CD4-positive, alpha-beta memory T cell (primary cell): ENCODE measurements at regions not wholly inside any gene's neighbourhood (a gene's known extent, or its start where the extent isn't known, plus 50 kb on each side); places are given as distances from the start of the nearest gene placed in this dataset.
"Not testable (repeated sequence)": the region's sequence is repeated elsewhere in the genome, so short reads cannot be mapped to it uniquely, and the experiment has no call there.

Source experiments
- CTCF ChIA-PET: fragments of 350-600 bp; sonication (Branson Sonifier 250); formaldehyde crosslinking; loops from one replicate; lab custom pipeline; 2021; ENCODE audit warnings: inconsistent platforms; ENCODE audit not compliant: partially characterized antibody; lab: Charles Lee
- POLR2A ChIA-PET: fragments of 350-600 bp; sonication (Branson Sonifier 250); formaldehyde crosslinking; loops from one replicate; lab custom pipeline; 2021; ENCODE audit not compliant: partially characterized antibody; lab: Charles Lee
- DNase-seq, 5 donors: peaks; one replicate each; pipeline versions ENCODE4 v3.0.0 to v3.0.0-alpha.2; 2020 to 2022; ENCODE audit warnings: mixed read lengths in 1 of 5
- H3K27ac ChIP-seq: one replicate; pipeline ENCODE4 v1.7.0; 2013; ENCODE audit warnings: low read depth, low read length
- H3K27me3 ChIP-seq: 2 replicates; pipeline ENCODE4 v1.7.0; 2013; ENCODE audit warnings: mild to moderate bottlenecking, low read length, moderate library complexity; ENCODE audit not compliant: insufficient read depth
- H3K36me3 ChIP-seq: 2 replicates; pipeline ENCODE4 v1.7.0; 2013; ENCODE audit warnings: mild to moderate bottlenecking, low read length, moderate library complexity; ENCODE audit not compliant: insufficient read depth
- H3K4me1 ChIP-seq: 2 replicates; pipeline ENCODE4 v1.7.0; 2013; ENCODE audit warnings: mild to moderate bottlenecking, low read length, moderate library complexity; ENCODE audit not compliant: insufficient read depth
- H3K4me3 ChIP-seq, 2 donors: one replicate each; pipeline ENCODE4 v1.7.0; 2013; ENCODE audit warnings: low read length in 2 of 2, mild to moderate bottlenecking in 1 of 2
- H3K9me3 ChIP-seq, 2 donors: one replicate each; pipeline ENCODE4 v1.7.0; 2013; ENCODE audit warnings: low read length in 2 of 2, control low read depth in 1 of 2; ENCODE audit not compliant: control insufficient read depth in 1 of 2
- H3K27ac Mint-ChIP-seq, 7 donors: one replicate each; pipeline ENCODE4 v1.8.0; 2020 to 2021; ENCODE audit warnings: mixed read lengths in 7 of 7, mild to moderate bottlenecking in 6 of 7, inconsistent platforms in 3 of 7, moderate library complexity in 3 of 7
- H3K27me3 Mint-ChIP-seq, 2 donors: one replicate each; pipeline ENCODE4 v1.8.0; 2020 to 2021; ENCODE audit warnings: mixed read lengths in 2 of 2
- H3K36me3 Mint-ChIP-seq, 2 donors: one replicate each; pipeline ENCODE4 v1.8.0; 2020 to 2021; ENCODE audit warnings: mixed read lengths in 2 of 2, inconsistent platforms in 1 of 2, mild to moderate bottlenecking in 1 of 2
- H3K4me1 Mint-ChIP-seq, 4 donors: one replicate each; pipeline ENCODE4 v1.8.0; 2020 to 2021; ENCODE audit warnings: mixed read lengths in 4 of 4, mild to moderate bottlenecking in 1 of 4
- H3K4me3 Mint-ChIP-seq, 8 donors: one replicate each; pipeline ENCODE4 v1.8.0; 2020 to 2021; ENCODE audit warnings: mixed read lengths in 8 of 8, mild to moderate bottlenecking in 7 of 8, moderate library complexity in 6 of 8, inconsistent platforms in 3 of 8
- H3K9me3 Mint-ChIP-seq, 8 donors: one replicate each; pipeline ENCODE4 v1.8.0; 2020 to 2021; ENCODE audit warnings: mixed read lengths in 8 of 8, mild to moderate bottlenecking in 5 of 8, inconsistent platforms in 3 of 8, moderate library complexity in 1 of 8
- intact Hi-C: fragments of 100-400 bp; cut with micrococcal nuclease; formaldehyde crosslinking; loops from one replicate; pipeline ENCODE4 v1.15.1; 2023

DNA sequence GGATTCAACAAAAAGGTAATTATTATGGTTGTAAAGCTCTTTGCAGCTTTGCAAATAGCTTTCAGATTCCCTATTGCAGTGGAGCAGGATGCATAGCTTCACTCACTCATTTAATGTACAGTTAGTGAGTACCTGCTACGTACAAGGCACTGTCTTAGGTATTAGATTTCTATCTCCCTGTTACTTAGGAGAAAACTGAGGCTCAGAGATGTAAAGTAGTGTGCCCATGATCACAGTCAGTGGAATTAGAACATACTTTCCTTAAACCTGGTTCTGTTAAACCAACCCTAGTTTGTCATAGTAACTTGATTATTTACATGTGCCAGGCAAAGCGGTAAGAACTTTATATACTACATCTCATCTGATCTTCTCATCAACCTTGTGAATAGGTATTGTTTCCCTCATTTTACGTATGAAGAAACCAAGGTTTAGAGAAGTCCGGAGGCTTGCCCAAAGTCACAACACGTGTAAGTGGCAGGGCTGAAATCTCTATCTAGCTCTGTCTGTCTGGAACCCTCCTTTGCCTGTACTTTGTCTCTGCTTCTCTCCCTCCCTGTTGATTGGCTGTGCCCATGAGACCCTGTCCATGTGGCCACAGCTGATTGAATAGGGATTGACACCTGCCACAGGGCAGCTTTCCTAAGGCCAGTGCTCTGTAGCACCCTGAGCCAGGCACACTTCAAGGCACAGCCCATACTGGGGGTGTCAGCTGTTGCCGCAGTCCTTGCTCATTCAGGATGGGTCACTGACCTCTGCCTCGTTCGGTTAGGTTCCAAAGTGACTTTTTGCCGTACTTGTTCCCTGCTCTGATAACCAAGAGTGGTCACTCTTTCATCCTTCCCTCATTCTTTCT lies 63.8 kb upstream of the PRSS23 start:
- POLR2A ChIA-PET: no interaction called here
- CTCF ChIA-PET: interaction anchor here (1.1 kb wide), 1 partner anchor 134 kb away, joined by 3 read pairs; no protein-coding TSS in a partner anchor
- intact Hi-C loops: no loop called here
- no peaks in the 10 kb centered on the region for H3K4me1 Mint-ChIP-seq
- no peaks in the 10 kb centered on the region for H3K4me1 ChIP-seq
- H3K27ac Mint-ChIP-seq: no peak overlapping the region
- H3K9me3 ChIP-seq: no peaks in the 10 kb centered on the region
- H3K4me3 Mint-ChIP-seq: no peak overlapping the region
- H3K36me3 ChIP-seq: no peaks in the 10 kb centered on the region
- H3K27me3 Mint-ChIP-seq: peaks cover 0 to 2% of the 10 kb centered on the region in 2 donors
- H3K36me3 Mint-ChIP-seq: no peaks in the 10 kb centered on the region
- H3K27ac ChIP-seq: no peak overlapping the region
- no peaks in the 10 kb centered on the region for H3K27me3 ChIP-seq
- H3K4me3 ChIP-seq: no peak overlapping the region
- DNase-seq: no peak
- H3K9me3 Mint-ChIP-seq: peaks cover 0 to 2% (median 0%) of the 10 kb centered on the region in 8 donors

DNA sequence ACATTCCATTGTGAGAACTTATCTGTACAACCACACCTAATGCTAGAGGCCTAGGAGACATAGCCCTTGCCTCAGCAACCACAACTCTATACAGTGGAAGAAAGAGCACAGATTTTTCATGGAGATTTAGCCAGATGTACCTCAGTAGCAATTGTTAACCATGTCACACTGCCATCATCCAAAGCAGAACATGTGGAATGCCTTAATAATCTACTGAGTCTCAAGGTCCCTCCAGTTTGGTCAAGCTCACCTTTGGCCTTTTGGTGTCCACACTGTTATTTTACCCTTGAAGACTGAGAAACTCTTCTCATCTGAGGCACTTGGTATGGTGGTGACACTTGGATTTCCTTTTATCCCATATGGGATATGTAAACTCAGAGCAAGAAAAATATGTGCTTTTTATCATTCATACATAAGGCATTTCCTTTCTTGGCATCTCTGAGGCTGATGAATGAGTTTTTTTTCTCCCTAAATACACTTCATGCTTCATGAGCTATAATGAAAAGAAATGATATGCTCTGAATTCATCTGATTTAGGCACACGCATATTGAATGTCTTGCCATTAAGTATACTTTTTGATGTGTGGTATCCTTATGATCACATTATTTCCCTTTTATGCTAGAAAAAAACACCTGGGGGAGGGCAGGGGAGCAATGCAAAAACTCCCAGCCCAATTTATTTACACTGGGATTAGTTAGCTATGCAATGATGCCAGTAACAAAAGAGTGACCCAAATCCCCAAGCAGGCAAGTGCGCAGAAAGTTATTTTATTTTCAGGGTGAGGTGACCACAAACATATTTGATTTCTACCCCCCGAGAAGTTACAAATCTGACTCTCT lies 63.3 kb upstream of the ME3 start:
- Mint-ChIP-seq H3K4me3 (no peak overlapping the region), H3K36me3 (no peaks in the 10 kb centered on the region), H3K27ac (no peak overlapping the region), H3K9me3 (peaks cover 0 to 6% (median under 1%) of the 10 kb centered on the region in 8 donors), H3K27me3 (peaks cover 0 to 2% of the 10 kb centered on the region in 2 donors), H3K4me1 (no peaks in the 10 kb centered on the region)
- no peaks in the 10 kb centered on the region for H3K9me3 ChIP-seq
- CTCF ChIA-PET: interaction anchor here (1.1 kb wide), 1 partner anchor 135 kb away, joined by 3 read pairs; no protein-coding TSS in a partner anchor
- DNase-seq: no peak
- no peaks in the 10 kb centered on the region for H3K4me1 ChIP-seq
- POLR2A ChIA-PET: no interaction called here
- H3K4me3 ChIP-seq: no peak overlapping the region
- no peaks in the 10 kb centered on the region for H3K27me3 ChIP-seq
- intact Hi-C loops: no loop called here
- no peak overlapping the region for H3K27ac ChIP-seq
- H3K36me3 ChIP-seq: no peaks in the 10 kb centered on the region

DNA sequence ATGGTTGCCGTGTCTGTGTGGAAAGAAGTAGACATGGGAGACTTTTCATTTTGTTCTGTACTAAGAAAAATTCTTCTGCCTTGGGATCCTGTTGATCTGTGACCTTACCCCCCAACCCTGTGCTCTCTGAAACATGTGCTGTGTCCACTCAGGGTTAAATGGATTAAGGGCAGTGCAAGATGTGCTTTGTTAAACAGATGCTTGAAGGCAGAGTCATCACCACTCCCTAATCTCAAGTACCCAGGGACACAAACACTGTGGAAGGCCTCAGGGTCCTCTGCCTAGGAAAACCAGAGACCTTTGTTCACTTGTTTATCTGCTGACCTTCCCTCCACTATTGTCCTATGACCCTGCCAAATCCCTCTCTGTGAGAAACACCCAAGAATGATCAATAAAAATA lies 60.3 kb upstream of the ME3 start:
- H3K4me3 Mint-ChIP-seq, CTCF ChIA-PET: not testable (repeated sequence)

DNA sequence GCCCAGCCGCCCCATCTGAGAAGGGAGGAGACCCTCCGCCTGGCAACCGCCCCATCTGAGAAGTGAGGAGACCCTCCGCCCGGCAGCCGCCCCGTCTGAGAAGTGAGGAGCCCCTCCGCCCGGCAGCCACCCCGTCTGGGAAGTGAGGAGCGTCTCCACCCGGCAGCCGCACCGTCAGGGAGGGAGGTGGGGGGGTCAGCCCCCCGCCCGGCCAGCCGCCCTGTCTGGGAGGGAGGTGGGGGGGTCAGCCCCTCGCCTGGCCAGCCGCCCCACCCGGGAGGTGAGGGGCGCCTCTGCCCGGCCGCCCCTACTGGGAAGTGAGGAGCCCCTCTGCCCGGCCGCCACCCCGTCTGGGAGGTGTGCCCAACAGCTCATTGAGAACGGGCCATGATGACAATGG lies 59.9 kb upstream of the ME3 start:
- POLR2A ChIA-PET, H3K27me3 Mint-ChIP-seq, DNase-seq, H3K27ac Mint-ChIP-seq, intact Hi-C loops, H3K36me3 Mint-ChIP-seq, H3K4me3 Mint-ChIP-seq, H3K36me3 ChIP-seq, H3K27ac ChIP-seq, H3K27me3 ChIP-seq, CTCF ChIA-PET, H3K4me1 ChIP-seq, H3K4me3 ChIP-seq, H3K4me1 Mint-ChIP-seq, H3K9me3 ChIP-seq: not testable (repeated sequence)
- peaks cover 0 to 12% (median 5%) of the 10 kb centered on the region in 8 donors for H3K9me3 Mint-ChIP-seq

More for the DNA sequence above, 60.3 kb upstream of the ME3 start:
- H3K27ac Mint-ChIP-seq, H3K4me1 ChIP-seq, intact Hi-C loops, DNase-seq, H3K27me3 ChIP-seq, POLR2A ChIA-PET, H3K36me3 ChIP-seq, H3K4me1 Mint-ChIP-seq, H3K27ac ChIP-seq, H3K4me3 ChIP-seq, H3K36me3 Mint-ChIP-seq, H3K27me3 Mint-ChIP-seq, H3K9me3 ChIP-seq: not testable (repeated sequence)
- peaks cover 0 to 12% (median 5%) of the 10 kb centered on the region in 8 donors for H3K9me3 Mint-ChIP-seq

DNA sequence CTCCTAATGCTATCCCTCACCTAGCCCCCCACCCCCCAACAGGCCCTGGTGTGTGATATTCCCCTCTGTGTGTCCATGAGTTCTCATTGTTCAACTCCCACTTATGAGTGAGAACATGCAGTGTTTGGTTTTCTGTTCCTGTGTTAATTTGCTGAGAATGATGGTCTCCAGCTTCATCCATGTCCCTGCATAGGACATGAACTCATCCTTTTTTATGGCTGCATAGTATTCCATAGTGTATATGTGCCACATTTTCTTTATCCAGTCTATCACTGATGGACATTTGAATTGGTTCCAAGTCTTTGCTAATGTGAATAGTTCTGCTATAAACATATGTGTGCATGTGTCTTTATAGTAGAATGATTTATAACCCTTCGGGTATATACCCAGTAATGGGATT lies 57.2 kb upstream of the ME3 start:
- intact Hi-C loops, H3K4me3 Mint-ChIP-seq, H3K27ac ChIP-seq, H3K27me3 ChIP-seq, CTCF ChIA-PET, H3K9me3 ChIP-seq, H3K4me1 ChIP-seq, POLR2A ChIA-PET, H3K4me1 Mint-ChIP-seq, DNase-seq, H3K4me3 ChIP-seq, H3K27ac Mint-ChIP-seq, H3K36me3 ChIP-seq, H3K27me3 Mint-ChIP-seq, H3K36me3 Mint-ChIP-seq: not testable (repeated sequence)
- H3K9me3 Mint-ChIP-seq: peaks cover 0 to 12% (median 5%) of the 10 kb centered on the region in 8 donors

DNA sequence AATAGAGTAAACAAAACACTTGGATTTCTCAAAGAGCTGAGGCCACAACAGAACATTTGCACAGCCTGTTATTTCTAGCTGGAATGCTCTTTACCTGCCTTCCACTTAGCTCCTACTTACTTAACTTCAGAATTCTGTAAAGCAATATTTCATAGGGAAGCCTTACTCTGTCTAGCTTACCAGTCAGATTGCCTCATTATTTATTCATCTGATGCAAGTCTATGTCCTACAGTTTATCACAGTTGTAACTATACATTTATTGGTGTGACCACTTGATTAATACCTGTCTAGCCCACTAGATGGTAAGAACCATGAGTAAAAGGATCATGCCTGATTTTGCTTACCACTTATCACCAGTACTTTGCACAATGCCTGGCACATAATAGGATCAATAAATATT lies 56.1 kb upstream of the ME3 start:
- ChIA-PET POLR2A (no interaction called here), CTCF (no interaction called here)
- H3K27ac ChIP-seq: no peak overlapping the region
- no peaks in the 10 kb centered on the region for H3K4me1 ChIP-seq
- no peaks in the 10 kb centered on the region for H3K27me3 ChIP-seq
- no peak for DNase-seq
- peaks cover 0 to 12% (median 5%) of the 10 kb centered on the region in 8 donors for H3K9me3 Mint-ChIP-seq
- peaks cover 2 to 6% of the 10 kb centered on the region in 2 donors for H3K27me3 Mint-ChIP-seq
- H3K4me3 Mint-ChIP-seq: no peak overlapping the region
- no peak overlapping the region for H3K27ac Mint-ChIP-seq
- no peaks in the 10 kb centered on the region for H3K4me1 Mint-ChIP-seq
- intact Hi-C loops: no loop called here
- H3K4me3 ChIP-seq: no peak overlapping the region
- no peaks in the 10 kb centered on the region for H3K36me3 Mint-ChIP-seq
- H3K9me3 ChIP-seq: no peaks in the 10 kb centered on the region
- H3K36me3 ChIP-seq: no peaks in the 10 kb centered on the region

DNA sequence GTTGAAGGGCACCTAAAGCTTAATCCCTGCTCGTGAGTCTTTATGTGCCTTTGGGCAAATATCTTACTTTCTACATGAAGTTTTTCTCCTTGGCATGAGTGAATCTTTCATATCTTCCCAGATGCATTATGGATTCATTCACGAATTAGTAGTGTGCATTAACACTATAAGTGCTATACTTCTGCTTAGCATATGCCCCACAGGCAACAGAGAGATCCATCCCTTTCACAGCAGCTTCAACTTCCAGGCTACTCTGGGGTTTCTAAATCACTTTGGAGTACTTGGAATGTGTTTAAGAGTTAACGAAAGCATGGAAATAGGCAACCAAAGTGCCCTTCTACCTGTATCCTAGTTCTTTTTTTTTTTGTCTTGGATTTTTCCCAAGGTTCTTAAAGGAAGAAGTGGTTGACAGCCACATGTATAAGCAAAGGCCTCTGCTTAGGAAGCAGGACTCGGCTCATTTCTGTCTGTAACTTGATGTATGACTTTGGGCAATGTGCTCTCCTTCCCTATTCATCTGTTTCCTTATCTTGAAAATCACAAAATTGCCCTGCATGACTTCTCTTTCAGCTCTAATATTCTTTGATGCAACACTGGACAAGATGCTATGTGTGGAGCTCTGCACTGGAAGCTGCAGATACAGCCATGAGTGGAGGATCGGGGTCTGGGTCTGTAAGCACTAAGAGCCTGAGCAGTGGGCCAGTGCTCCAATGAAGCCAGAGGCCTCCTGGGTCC lies 54.5 kb upstream of the ME3 start:
- Histone ChIP-seq H3K27me3 (no peaks in the 10 kb centered on the region), H3K36me3 (no peaks in the 10 kb centered on the region), H3K4me1 (no peaks in the 10 kb centered on the region), H3K4me3 (no peak overlapping the region), H3K9me3 (no peaks in the 10 kb centered on the region), H3K27ac (no peak overlapping the region)
- Mint-ChIP-seq H3K27me3 (peaks cover 2 to 6% of the 10 kb centered on the region in 2 donors), H3K9me3 (peaks cover 0 to 24% (median 10%) of the 10 kb centered on the region in 8 donors), H3K36me3 (no peaks in the 10 kb centered on the region), H3K4me1 (no peaks in the 10 kb centered on the region), H3K27ac (no peak overlapping the region), H3K4me3 (no peak overlapping the region)
- intact Hi-C loops: no loop called here
- CTCF ChIA-PET: no interaction called here
- DNase-seq: no peak
- POLR2A ChIA-PET: no interaction called here
